ENCODE measurements at regions not wholly inside any gene's neighbourhood (a gene's known extent, or its start where the extent isn't known, plus 50 kb on each side); places are given as distances from the start of the nearest gene placed in this dataset.

GRCh38 chr5:68994645-68995044 is 99.2 kb upstream of the SLC30A5 start:
- no peak for TF ChIP-seq TAF1 (IDR thresholded peaks at IDR 0.05; ENCODE audit: borderline replicate concordance, insufficient read depth, low read length)
- TF ChIP-seq FOXP2 (optimal IDR thresholded peaks at IDR 0.05; ENCODE audit: borderline replicate concordance, extremely low read depth, extremely low read length, insufficient read depth), result no peak
- no peak for TF ChIP-seq POLR2AphosphoS5 (IDR thresholded peaks at IDR 0.05; ENCODE audit: low read depth, low read length)

Data from PFSK-1 (cell line).